ENCODE measurements at regions not wholly inside any gene's neighbourhood (a gene's known extent, or its start where the extent isn't known, plus 50 kb on each side); places are given as distances from the start of the nearest gene placed in this dataset.
"Not testable (repeated sequence)": the region's sequence is repeated elsewhere in the genome, so short reads cannot be mapped to it uniquely, and the experiment has no call there.

- DNase-seq (ENCODE audit: low read depth) = no peak
Observed at GRCh38 chr5:29460971-29461559, 1732.4 kb upstream of the CDH6 start.

- DNase-seq (ENCODE audit: low read depth) = not testable (repeated sequence)
Observed at GRCh38 chr5:29451004-29451403, 1742.5 kb upstream of the CDH6 start.

DNA sequence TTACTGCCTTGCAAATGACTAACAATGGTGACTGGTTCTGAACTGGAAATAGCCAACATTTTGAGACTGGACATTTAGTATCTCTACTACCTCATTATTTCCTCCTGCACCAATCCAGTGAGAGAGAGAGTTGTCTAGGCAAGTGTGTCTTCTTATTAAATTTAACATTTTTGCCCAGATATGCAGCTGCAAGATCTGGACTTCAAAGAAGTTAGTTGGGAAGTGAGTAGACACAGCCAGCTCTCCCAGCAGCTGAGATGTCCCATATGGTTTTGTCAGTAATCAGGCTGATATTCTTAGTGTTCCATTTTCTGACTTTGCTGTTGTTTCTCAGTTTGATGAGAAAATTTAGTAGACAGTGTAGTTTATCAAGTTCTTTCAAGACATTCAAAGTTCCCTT lies 1778.8 kb upstream of the CDH6 start:
- DNase-seq (ENCODE audit: low read depth) = no peak

DNA sequence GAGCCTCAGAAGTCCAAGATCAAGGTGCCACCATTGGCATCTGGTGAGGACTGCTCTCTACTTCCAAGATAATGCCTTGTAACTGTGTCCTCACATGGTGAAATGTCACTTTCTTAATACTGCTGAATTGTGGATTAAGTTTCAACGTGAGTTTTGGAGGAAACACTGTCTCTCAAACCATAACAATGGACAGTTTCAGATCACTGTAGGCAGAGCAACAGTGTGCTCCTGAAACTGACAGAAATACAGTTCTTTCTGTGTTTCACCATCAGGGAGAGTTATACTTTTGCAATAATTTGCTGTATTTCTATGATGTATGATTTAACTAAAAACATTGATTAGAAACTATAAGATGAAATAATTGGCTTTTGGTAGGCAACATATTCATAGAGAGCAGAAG lies 1780.5 kb upstream of the CDH6 start:
- DNase-seq (ENCODE audit: low read depth) = no peak

- DNase-seq (ENCODE audit: low read depth) = no peak
Observed at GRCh38 chr5:29402270-29402669, 1791.2 kb upstream of the CDH6 start.

DNA sequence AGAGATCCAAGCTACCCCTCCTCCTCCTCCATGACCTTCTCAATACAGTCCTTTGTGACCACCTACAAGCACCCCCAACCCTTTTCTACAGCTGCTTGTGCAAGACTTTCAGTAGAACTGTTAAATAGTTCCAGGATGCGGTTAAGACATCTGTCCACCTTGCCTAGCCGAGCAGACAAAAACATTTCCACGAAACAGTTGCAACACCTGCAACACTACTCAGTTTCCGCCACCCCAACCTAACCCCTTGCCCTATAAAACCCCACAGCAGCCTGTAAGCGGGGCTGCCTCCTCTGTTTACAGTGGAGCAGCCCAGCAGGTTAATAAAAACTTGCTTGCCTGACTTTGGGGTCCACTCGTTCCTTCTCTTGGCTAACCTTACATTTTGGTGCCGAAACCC lies 1803.5 kb upstream of the CDH6 start:
- DNase-seq (ENCODE audit: low read depth) = no peak

GRCh38 chr5:29387384-29387783 lies 1806.1 kb upstream of the CDH6 start:
- no peak for DNase-seq (ENCODE audit: low read depth)

DNA sequence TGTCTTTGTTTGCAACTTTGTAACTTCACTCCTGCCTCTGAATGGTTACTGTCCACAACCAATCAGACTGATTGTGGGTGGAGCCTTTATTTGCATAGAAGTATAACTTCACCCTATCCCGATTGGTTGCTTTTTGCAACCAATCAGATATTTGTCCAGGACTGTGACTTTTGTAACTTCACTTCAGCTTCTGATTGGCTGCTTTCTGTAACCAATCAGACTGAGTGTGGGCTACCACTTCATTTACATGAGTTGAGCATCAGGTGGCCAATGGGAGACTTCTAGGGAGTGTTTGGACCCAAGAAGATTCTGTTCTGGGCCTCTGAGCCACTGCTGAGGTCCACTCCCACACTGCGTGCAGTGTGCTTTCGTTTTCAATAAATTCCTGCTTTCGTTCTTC lies 1810.7 kb upstream of the CDH6 start:
- DNase-seq (ENCODE audit: low read depth) = no peak

GRCh38 chr5:29380029-29380428 lies 1813.5 kb upstream of the CDH6 start:
- DNase-seq (ENCODE audit: low read depth) = no peak

- no peak for DNase-seq (ENCODE audit: low read depth)
Observed at GRCh38 chr5:29379619-29380018, 1813.9 kb upstream of the CDH6 start.

DNA sequence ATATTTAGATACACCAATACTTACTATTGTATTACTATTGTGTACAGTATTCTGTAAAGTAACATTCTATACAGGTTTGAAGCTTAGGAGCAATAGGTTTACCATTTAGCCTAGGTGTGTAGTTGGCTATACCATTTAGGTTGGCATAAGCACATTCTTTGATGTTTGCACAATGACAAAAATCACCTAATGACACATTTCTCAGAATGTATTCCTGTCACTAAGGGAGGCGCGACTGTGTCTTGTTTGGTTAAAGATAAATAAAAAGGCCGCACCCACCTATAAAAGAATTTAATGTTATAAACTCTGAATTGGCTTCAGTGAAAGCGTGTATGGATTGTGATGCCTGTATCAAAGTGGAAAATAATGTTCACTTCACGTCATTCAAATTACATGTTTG lies 1815.4 kb upstream of the CDH6 start:
- no peak for DNase-seq (ENCODE audit: low read depth)

- DNase-seq (ENCODE audit: low read depth) = no peak
Observed at GRCh38 chr5:29370248-29370647, 1823.2 kb upstream of the CDH6 start.

DNA sequence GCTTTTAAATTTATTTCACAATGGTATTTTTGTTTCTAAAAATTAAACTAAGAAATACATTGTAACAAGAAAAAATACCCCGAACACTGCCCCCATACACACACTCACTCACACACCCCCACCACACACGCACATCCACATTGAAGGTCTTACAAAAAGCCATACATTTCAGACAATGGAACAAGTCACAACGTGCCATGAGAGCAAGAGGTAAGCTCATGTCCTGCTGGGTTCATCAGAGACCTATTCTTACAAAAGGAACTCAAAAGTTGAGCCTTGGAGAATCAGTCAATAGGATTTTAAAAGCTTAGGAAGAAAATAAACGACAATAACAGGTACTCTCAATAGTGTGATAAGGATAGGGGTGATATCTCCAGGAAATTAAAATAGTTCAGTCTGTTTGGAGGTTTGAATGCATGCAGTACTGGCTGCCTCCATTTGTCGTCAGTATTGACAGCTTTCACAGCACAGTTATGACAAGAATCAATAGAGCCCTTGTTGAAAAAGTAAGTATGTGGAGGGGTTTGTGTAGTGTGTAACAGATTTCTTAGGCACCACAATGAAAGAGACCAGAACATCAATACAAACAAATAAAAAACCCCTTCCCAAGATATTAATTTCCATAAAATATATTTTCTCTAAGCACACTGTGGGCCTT lies 1826.2 kb upstream of the CDH6 start:
- no peak for DNase-seq (ENCODE audit: low read depth)

DNA sequence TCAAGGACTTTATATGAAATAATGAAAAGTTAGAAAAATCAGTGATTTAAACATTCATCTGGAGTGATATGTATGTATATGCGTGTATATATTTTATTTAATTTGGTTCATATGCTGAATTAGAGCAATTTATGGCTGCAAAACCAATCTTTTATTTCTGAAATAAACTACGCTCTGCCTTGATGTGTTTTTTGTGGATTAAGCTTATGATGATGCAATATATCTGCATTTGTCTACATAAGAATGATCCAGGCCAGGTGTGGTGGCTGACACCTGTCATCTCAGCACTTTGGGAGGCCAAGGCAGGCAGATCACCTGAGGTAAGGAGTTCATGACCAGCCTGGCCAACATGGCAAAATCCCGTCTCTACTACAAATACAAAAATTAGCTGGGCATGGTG lies 1842.3 kb upstream of the CDH6 start:
- no peak for DNase-seq (ENCODE audit: low read depth)

- no peak for DNase-seq (ENCODE audit: low read depth)
Observed at GRCh38 chr5:29337030-29337429, 1856.5 kb upstream of the CDH6 start.

DNA sequence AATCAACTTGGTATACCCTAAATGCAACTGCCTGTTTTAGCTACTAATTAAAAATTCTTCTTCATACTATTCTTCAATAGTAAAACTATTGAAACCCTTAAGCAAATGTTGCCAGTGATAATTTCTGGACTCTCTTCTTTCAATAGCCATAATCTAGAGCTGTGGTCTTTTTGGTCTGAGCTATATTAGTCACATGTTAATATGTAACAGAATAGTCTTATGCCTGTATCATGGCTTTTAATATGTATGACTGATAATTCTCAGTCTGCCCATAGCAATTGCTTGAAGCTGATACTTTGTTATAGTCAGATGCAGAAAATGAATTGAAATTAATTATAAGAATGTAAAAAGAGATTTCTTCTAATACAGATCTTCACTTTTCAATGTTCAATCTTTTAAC lies 1871.9 kb upstream of the CDH6 start:
- no peak for DNase-seq (ENCODE audit: low read depth)

DNA sequence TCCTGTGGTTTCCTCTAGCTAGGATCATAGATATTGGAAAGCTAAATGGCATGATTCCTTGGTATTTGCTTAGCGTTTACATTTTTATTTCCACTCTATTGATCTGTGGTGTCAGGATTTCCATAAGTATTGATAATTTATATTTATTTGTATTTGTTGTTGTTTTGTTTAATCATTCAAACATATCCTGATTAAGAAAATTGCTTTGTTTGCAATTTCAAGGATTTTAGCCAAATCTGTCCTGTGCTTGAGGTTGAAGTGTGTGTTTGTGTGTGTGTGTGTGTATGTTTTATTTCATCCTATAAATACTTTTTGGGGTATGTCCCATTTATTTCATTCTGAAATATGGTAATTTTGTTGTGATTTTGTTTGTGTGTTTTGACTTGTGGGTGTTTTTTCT lies 1884.1 kb upstream of the CDH6 start:
- no peak for DNase-seq (ENCODE audit: low read depth)

- no peak for DNase-seq (ENCODE audit: low read depth)
Observed at GRCh38 chr5:29307478-29307877, 1886.0 kb upstream of the CDH6 start.

GRCh38 chr5:29304545-29304944 lies 1888.9 kb upstream of the CDH6 start:
- DNase-seq (ENCODE audit: low read depth) = no peak

- no peak for DNase-seq (ENCODE audit: low read depth)
Observed at GRCh38 chr5:29296548-29296947, 1896.9 kb upstream of the CDH6 start.

DNA sequence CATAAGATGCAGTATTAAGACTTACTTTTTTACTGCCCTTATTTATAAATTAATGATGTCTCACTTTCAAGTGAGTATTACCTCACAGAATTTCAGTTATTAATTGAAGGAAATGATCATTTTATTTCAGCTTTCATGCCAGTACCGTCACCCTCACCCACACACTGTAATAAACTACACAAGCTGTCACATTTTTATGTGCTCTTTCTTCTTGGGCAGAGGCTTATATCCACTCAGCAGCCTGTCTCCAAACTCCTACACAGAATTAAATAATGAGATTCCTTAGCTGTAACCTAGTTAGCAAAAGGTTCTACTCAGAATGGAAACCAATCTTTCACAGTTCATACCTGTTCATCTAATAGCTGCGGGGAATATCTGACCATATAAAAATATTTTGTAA lies 1915.8 kb upstream of the CDH6 start:
- no peak for DNase-seq (ENCODE audit: low read depth)

- DNase-seq (ENCODE audit: low read depth) = no peak
Observed at GRCh38 chr5:29276371-29276770, 1917.1 kb upstream of the CDH6 start.

- no peak for DNase-seq (ENCODE audit: low read depth)
Observed at GRCh38 chr5:29263915-29264351, 1929.6 kb upstream of the CDH6 start.

Measured in GM04503 (cell line).